Prostate gland (tissue), 2 donors: ENCODE measurements at regions not wholly inside any gene's neighbourhood (a gene's known extent, or its start where the extent isn't known, plus 50 kb on each side); places are given as distances from the start of the nearest gene placed in this dataset.

Source experiments
- DNase-seq: peaks from one replicate; pipeline ENCODE4 v3.0.0-alpha.2; 2019; ENCODE audit warnings: low spot score
- H3K27ac ChIP-seq, 2 donors: fragments of 200-600 bp; sonication (generic); 2 replicates each; pipeline ENCODE4 v1.5.1; 2017 to 2019
- H3K27me3 ChIP-seq: fragments of 200-600 bp; sonication (generic); replicated peaks from 2 replicates; pipeline ENCODE4 v1.5.1; 2019; ENCODE audit not compliant: insufficient read depth
- H3K36me3 ChIP-seq, 2 donors: fragments of 200-600 bp; sonication (generic); 1 replicate in 1 of 2; 2 replicates in 1 of 2; pipeline versions ENCODE4 v1.5.1 to v1.8.1; 2017 to 2019
- H3K4me1 ChIP-seq: fragments of 200-600 bp; sonication (generic); replicated peaks from 2 replicates; pipeline ENCODE4 v1.5.1; 2019
- H3K4me3 ChIP-seq, 2 donors: fragments of 200-600 bp; sonication (generic); 2 replicates each; pipeline ENCODE4 v1.5.1; 2017 to 2019
- H3K9me3 ChIP-seq: fragments of 200-600 bp; sonication (generic); 2 replicates; pipeline ENCODE4 v1.5.1; 2017
- CTCF ChIP-seq, 4 experiments: fragments of 200-600 bp in 2 of 4; fragments of 450-650 bp in 2 of 4; sonication (generic) in 2 of 4; IDR thresholded peaks; 1 replicate in 3 of 4; 2 replicates in 1 of 4; pipeline ENCODE4 v1.5.1; 2016 to 2019; ENCODE audit warnings: antibody characterized with exemption in 4 of 4, mild to moderate bottlenecking in 2 of 4, moderate library complexity in 2 of 4
- POLR2A ChIP-seq: fragments of 450-650 bp; IDR thresholded peaks from one replicate; pipeline ENCODE4 v1.6.1; 2016; ENCODE audit warnings: antibody characterized with exemption, mild to moderate bottlenecking
- POLR2AphosphoS5 ChIP-seq: sonication (generic); formaldehyde crosslinking; IDR thresholded peaks from one replicate; pipeline ENCODE4 v1.6.1; 2017; ENCODE audit warnings: antibody characterized with exemption
- WGBS: methylation state at CpG from one replicate; pipeline ENCODE4 v1.1.5; 2018; 5-methylcytosine and 5-hydroxymethylcytosine counted together
- intact Hi-C: fragments of 100-400 bp; cut with DNase I; formaldehyde crosslinking; loops from one replicate; pipeline ENCODE4 v1.14.2; 2022

GRCh38 chr7:32279500-32279899, 209.3 kb upstream of the PDE1C start:
- intact Hi-C loops = no loop called here
- TF ChIP-seq POLR2A (no peak), POLR2AphosphoS5 (no peak), CTCF (IDR thresholded peaks at IDR 0.05) (no peak)

GRCh38 chr7:32275216-32276009, 205.2 kb upstream of the PDE1C start:
- Histone ChIP-seq H3K9me3 (no peaks in the 10 kb centered on the region), H3K36me3 (no peaks in the 10 kb centered on the region), H3K4me3 (no peak overlapping the region), H3K27me3 (no peaks in the 10 kb centered on the region), H3K27ac (no peak overlapping the region), H3K4me1 (no peaks in the 10 kb centered on the region)
- TF ChIP-seq POLR2AphosphoS5 (no peak), CTCF (IDR thresholded peaks at IDR 0.05) (no peak), POLR2A (no peak)
- no peak for DNase-seq
- intact Hi-C loops = no loop called here
- 50% methylated on average over 3 of the region's 3 CpGs for WGBS

More at GRCh38 chr7:32279500-32279899, 209.3 kb upstream of the PDE1C start:
- 75% methylated on average over 1 of the region's 1 CpG for WGBS
- Histone ChIP-seq H3K27ac (no peak overlapping the region), H3K4me1 (no peaks in the 10 kb centered on the region), H3K4me3 (no peak overlapping the region), H3K9me3 (no peaks in the 10 kb centered on the region), H3K27me3 (no peaks in the 10 kb centered on the region), H3K36me3 (no peaks in the 10 kb centered on the region)
- no peak for DNase-seq

DNA sequence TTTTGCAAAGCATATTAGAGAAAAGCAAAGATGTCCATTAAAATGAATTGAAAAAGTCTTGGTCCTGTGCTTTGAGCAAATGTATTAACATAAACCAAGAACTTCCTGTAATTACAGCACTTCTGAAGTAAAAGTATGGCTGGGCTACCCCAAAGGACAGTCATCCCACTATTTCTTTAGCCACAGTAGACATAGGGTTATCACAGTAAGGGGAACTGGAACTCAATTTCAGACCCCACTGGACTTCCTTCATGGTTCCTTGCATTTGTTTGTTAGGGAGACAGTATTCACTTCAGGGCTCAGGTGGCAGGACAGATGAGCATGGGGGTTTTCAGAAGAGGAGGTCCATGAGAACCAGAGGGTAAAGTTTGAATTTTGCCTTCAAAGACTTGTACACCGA, 203.1 kb upstream of the PDE1C start:
- Histone ChIP-seq H3K27me3 (no peaks in the 10 kb centered on the region), H3K9me3 (no peaks in the 10 kb centered on the region), H3K27ac (no peak overlapping the region), H3K36me3 (no peaks in the 10 kb centered on the region), H3K4me1 (no peaks in the 10 kb centered on the region), H3K4me3 (no peak overlapping the region)
- intact Hi-C loops = no loop called here
- TF ChIP-seq POLR2AphosphoS5 (no peak), CTCF (IDR thresholded peaks at IDR 0.05) (no peak), POLR2A (no peak)
- no peak for DNase-seq
- 86% methylated on average over 1 of the region's 1 CpG for WGBS

DNA sequence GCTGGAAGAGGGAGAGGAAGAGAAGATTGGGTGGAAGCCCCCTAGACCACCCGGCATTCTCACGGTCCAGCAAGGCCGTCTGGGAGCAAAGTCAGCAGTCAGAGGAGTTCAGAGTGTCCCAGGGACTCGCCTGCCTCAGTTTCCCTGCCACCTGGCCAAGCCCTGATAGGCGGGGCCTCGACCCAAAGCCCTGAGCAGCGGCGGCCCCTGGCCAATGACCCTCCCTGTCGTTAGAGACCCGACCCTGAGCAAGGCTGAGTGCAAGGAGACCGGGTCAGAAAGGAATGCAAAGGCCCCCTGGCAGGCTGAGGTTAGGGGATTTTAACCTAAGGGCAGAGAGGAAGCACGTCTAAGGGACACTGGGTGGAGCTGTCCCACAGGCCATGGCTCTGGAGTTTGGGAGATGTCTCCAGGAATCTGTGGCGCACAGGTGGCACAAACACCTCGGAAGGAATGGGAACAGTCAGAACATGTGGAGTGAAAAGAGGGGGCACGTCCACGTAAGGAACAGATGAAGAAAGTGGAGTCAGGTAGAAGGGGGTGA, 196.8 kb upstream of the PDE1C start:
- 66% methylated on average over 16 of the region's 16 CpGs for WGBS

More for the DNA sequence above, 196.8 kb upstream of the PDE1C start:
- H3K9me3 ChIP-seq = no peaks in the 10 kb centered on the region
- no peaks in the 10 kb centered on the region for H3K36me3 ChIP-seq
- H3K4me1 ChIP-seq = no peaks in the 10 kb centered on the region
- no peaks in the 10 kb centered on the region for H3K27me3 ChIP-seq
- no peak for DNase-seq
- H3K4me3 ChIP-seq = no peak overlapping the region
- H3K27ac ChIP-seq = no peak overlapping the region
- TF ChIP-seq POLR2A (no peak), POLR2AphosphoS5 (no peak), CTCF (IDR thresholded peaks at IDR 0.05) (no peak)
- intact Hi-C loops = no loop called here
